ENCODE measurements at regions not wholly inside any gene's neighbourhood (a gene's known extent, or its start where the extent isn't known, plus 50 kb on each side); places are given as distances from the start of the nearest gene placed in this dataset.

DNA sequence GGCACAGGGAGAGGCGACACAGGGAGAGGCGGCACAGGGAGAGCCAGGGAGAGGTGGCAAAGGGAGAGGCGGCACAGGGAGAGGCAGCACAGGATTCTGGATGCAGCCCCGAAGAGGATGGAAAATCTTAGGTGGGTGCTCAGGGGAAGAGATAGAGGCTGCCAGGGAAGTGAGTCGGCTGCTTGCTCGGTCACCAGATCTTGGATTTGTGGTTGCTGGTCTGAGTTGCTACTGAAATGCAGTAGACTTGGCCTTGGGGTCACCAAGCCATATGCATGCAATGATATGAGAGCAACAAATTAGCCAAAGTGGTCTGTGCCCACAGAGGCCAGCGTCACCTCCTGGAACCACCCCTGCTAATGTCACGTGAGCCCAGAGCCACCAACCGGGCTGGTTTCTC, 117.2 kb upstream of the SALL3 start:
- no peaks in the 10 kb centered on the region for H3K9me3 ChIP-seq (ENCODE audit: low read depth, low read length, poor library complexity, severe bottlenecking)
- TF ChIP-seq, protein P1, sequence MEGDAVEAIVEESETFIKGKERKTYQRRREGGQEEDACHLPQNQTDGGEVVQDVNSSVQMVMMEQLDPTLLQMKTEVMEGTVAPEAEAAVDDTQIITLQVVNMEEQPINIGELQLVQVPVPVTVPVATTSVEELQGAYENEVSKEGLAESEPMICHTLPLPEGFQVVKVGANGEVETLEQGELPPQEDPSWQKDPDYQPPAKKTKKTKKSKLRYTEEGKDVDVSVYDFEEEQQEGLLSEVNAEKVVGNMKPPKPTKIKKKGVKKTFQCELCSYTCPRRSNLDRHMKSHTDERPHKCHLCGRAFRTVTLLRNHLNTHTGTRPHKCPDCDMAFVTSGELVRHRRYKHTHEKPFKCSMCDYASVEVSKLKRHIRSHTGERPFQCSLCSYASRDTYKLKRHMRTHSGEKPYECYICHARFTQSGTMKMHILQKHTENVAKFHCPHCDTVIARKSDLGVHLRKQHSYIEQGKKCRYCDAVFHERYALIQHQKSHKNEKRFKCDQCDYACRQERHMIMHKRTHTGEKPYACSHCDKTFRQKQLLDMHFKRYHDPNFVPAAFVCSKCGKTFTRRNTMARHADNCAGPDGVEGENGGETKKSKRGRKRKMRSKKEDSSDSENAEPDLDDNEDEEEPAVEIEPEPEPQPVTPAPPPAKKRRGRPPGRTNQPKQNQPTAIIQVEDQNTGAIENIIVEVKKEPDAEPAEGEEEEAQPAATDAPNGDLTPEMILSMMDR (conservative IDR thresholded peaks at IDR 0.05; ENCODE audit: low read depth, low read length), result no peak
- no peak for TF ChIP-seq EZH2 (IDR thresholded peaks at IDR 0.05; ENCODE audit: borderline replicate concordance, low read depth, low read length, poor library complexity, severe bottlenecking)
- no peaks in the 10 kb centered on the region for H3K4me1 ChIP-seq (ENCODE audit: insufficient read depth, low read length, poor library complexity, severe bottlenecking)
- no TSS peak for BruUV-seq (replicated peaks)
- H3K4me3 ChIP-seq (ENCODE audit: low read depth, low read length, poor library complexity, severe bottlenecking), result no peak overlapping the region
- ChIA-PET POLR2A (ENCODE audit: low non-redundant PET) (no interaction called here), CTCF (no interaction called here)
- peaks cover 20% of the 10 kb centered on the region for H3K27me3 ChIP-seq (replicated peaks; ENCODE audit: insufficient read depth, low read depth, low read length, poor library complexity)
- intact Hi-C loops (cut with micrococcal nuclease; ENCODE audit: unreplicated experiment), result no loop called here
- no peaks in the 10 kb centered on the region for H3K36me3 ChIP-seq (ENCODE audit: insufficient read depth, low read length, poor library complexity, severe bottlenecking)
- no peak for DNase-seq (ENCODE audit: low spot score)
- H3K27ac ChIP-seq (ENCODE audit: low read depth, low read length, poor library complexity, severe bottlenecking), result no peak overlapping the region

DNA sequence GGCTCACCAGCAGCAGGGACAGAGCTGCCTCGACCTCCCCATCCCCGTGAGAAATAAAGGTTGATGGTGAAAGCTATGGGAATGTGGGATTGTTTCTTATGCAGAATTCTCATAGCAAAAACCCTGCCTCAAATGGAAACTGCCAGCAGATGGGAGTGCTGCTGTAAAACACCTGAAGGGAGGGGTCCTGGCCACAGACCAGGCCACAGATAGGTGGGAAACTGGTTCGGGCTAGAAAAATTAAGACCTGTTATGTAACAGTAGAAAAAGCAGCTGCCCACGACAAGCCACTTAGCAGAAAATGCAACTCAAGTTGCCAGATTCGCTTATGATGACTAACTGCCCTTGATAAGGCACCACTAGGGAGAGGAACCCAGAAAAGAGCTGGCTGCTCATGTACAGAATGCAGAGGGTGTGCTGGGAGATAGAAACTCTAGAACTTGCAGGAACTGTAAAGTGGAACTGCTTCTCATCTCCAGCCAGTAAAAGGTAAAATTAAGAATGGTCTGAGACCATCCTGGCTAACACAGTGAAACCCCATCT, 114.5 kb upstream of the SALL3 start:
- intact Hi-C loops (cut with micrococcal nuclease; ENCODE audit: unreplicated experiment), result no loop called here
- Histone ChIP-seq H3K4me1 (ENCODE audit: insufficient read depth, low read length, poor library complexity, severe bottlenecking) (no peaks in the 10 kb centered on the region), H3K27me3 (replicated peaks; ENCODE audit: insufficient read depth, low read depth, low read length, poor library complexity) (peaks cover 39% of the 10 kb centered on the region), H3K4me3 (ENCODE audit: low read depth, low read length, poor library complexity, severe bottlenecking) (no peak overlapping the region), H3K36me3 (ENCODE audit: insufficient read depth, low read length, poor library complexity, severe bottlenecking) (no peaks in the 10 kb centered on the region), H3K9me3 (ENCODE audit: low read depth, low read length, poor library complexity, severe bottlenecking) (no peaks in the 10 kb centered on the region), H3K27ac (ENCODE audit: low read depth, low read length, poor library complexity, severe bottlenecking) (no peak overlapping the region)
- TF ChIP-seq, protein P1 (conservative IDR thresholded peaks at IDR 0.05; ENCODE audit: low read depth, low read length), result no peak
- TF ChIP-seq EZH2 (IDR thresholded peaks at IDR 0.05; ENCODE audit: borderline replicate concordance, low read depth, low read length, poor library complexity, severe bottlenecking), result no peak
- DNase-seq (ENCODE audit: low spot score), result no peak
- no TSS peak for BruUV-seq (replicated peaks)
- CTCF ChIA-PET, result no interaction called here
- POLR2A ChIA-PET (ENCODE audit: low non-redundant PET), result no interaction called here

DNA sequence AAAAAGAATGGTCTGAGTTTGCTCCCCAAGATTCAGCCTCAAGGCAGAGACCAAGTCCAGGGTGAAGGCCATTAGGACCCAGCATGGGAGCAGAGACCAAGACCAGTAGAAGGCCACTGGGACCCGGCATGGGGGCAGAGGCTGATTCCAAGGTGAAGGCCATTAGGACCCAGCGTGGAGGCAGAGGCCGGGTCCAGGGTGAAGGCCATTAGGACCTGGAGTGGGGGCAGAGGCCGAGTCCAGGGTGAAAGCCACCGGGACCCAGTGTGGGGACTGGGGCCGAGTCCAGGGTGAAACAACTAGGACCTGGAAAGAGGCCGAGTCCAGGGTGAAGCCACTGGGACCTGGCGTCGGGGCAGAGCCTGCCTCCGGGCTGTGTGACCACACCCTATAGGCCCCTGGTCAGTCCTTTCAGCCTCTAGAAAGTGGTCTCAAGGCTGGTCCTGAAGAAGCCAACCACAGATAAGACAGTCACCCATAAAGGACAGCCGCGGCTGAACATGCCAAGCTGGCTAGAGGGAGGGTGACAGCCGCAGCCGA, 113.8 kb upstream of the SALL3 start:
- H3K36me3 ChIP-seq (ENCODE audit: insufficient read depth, low read length, poor library complexity, severe bottlenecking), result no peaks in the 10 kb centered on the region
- no TSS peak for BruUV-seq (replicated peaks)
- intact Hi-C loops (cut with micrococcal nuclease; ENCODE audit: unreplicated experiment), result no loop called here
- H3K27me3 ChIP-seq (replicated peaks; ENCODE audit: insufficient read depth, low read depth, low read length, poor library complexity), result peaks cover 46% of the 10 kb centered on the region
- no peaks in the 10 kb centered on the region for H3K4me1 ChIP-seq (ENCODE audit: insufficient read depth, low read length, poor library complexity, severe bottlenecking)
- TF ChIP-seq, protein P1 (conservative IDR thresholded peaks at IDR 0.05; ENCODE audit: low read depth, low read length), result no peak
- H3K9me3 ChIP-seq (ENCODE audit: low read depth, low read length, poor library complexity, severe bottlenecking), result no peaks in the 10 kb centered on the region
- no peak for DNase-seq (ENCODE audit: low spot score)
- ChIA-PET CTCF (no interaction called here), POLR2A (ENCODE audit: low non-redundant PET) (no interaction called here)
- no peak overlapping the region for H3K4me3 ChIP-seq (ENCODE audit: low read depth, low read length, poor library complexity, severe bottlenecking)
- H3K27ac ChIP-seq (ENCODE audit: low read depth, low read length, poor library complexity, severe bottlenecking), result no peak overlapping the region
